ENCODE measurements at regions not wholly inside any gene's neighbourhood (a gene's known extent, or its start where the extent isn't known, plus 50 kb on each side); places are given as distances from the start of the nearest gene placed in this dataset.

DNA sequence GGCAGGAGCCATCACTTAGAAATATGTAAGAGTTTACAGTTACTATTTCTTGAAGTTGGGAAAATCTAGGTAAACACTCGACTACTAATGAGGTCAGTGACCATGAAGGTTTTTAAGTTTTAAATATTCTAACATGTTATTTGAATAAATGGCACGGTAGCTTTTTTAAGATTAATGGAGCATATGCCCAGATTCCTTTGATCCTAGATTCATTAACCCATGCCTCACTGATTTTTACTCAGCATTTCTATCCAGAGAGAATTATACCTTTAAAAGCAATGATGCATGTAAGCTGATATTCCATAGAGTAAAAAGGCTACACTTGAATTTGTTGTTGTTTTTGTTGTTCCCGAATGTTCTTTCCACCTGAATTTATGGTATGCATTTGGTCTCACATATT, 541.4 kb downstream of the DACH1 start:
- Histone ChIP-seq H3K36me3 (ENCODE audit: control insufficient read depth in 2 of 2, extremely low read depth in 1 of 2, insufficient read depth in 2 of 2, low read length in 2 of 2) (no peaks in the 10 kb centered on the region), H3K79me2 (ENCODE audit: control insufficient read depth, insufficient read depth, low read length) (no peaks in the 10 kb centered on the region), H2AFZ (ENCODE audit: control insufficient read depth, low read length) (no peak overlapping the region), H3K9ac (ENCODE audit: control insufficient read depth, extremely low read depth, insufficient read depth, low read length) (no peak overlapping the region), H3K4me1 (ENCODE audit: control insufficient read depth, extremely low read depth, insufficient read depth, low read length) (no peaks in the 10 kb centered on the region), H3K9me3 (ENCODE audit: control insufficient read depth, low read depth, low read length) (no peaks in the 10 kb centered on the region), H3K27me3 (ENCODE audit: control insufficient read depth, extremely low read depth, insufficient read depth, low read length) (no peaks in the 10 kb centered on the region), H3K4me3 (ENCODE audit: control insufficient read depth in 2 of 3, extremely low read depth in 1 of 3, insufficient read depth in 2 of 3, low read depth in 1 of 3, low read length in 3 of 3) (no peak overlapping the region), H3K9me1 (ENCODE audit: control insufficient read depth, extremely low read depth, insufficient read depth, low read length) (no peaks in the 10 kb centered on the region), H4K20me1 (ENCODE audit: control insufficient read depth, extremely low read depth, insufficient read depth, low read length) (no peaks in the 10 kb centered on the region), H3K4me2 (ENCODE audit: control insufficient read depth, extremely low read depth, insufficient read depth, low read depth, low read length) (no peak overlapping the region), H3K27ac (ENCODE audit: control insufficient read depth, insufficient read depth, low read length) (no peak overlapping the region)
- dilution Hi-C loops (cut with MboI; ENCODE audit: extremely low pct_ligation_motif_present, low sequenced_read_pairs): no loop called here
- FAIRE-seq (no peak), DNase-seq (ENCODE audit: low read depth, low spot score) (no peak)
- no peak for TF ChIP-seq EZH2 (IDR thresholded peaks at IDR 0.05; ENCODE audit: low read length)
- TF ChIP-seq, protein P1, sequence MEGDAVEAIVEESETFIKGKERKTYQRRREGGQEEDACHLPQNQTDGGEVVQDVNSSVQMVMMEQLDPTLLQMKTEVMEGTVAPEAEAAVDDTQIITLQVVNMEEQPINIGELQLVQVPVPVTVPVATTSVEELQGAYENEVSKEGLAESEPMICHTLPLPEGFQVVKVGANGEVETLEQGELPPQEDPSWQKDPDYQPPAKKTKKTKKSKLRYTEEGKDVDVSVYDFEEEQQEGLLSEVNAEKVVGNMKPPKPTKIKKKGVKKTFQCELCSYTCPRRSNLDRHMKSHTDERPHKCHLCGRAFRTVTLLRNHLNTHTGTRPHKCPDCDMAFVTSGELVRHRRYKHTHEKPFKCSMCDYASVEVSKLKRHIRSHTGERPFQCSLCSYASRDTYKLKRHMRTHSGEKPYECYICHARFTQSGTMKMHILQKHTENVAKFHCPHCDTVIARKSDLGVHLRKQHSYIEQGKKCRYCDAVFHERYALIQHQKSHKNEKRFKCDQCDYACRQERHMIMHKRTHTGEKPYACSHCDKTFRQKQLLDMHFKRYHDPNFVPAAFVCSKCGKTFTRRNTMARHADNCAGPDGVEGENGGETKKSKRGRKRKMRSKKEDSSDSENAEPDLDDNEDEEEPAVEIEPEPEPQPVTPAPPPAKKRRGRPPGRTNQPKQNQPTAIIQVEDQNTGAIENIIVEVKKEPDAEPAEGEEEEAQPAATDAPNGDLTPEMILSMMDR (optimal IDR thresholded peaks at IDR 0.05 in 1 of 3, IDR thresholded peaks at IDR 0.05 in 1 of 3, conservative IDR thresholded peaks at IDR 0.05 in 1 of 3; ENCODE audit: extremely low read depth in 1 of 3, insufficient read depth in 2 of 3, low read length in 3 of 3): no peak

DNA sequence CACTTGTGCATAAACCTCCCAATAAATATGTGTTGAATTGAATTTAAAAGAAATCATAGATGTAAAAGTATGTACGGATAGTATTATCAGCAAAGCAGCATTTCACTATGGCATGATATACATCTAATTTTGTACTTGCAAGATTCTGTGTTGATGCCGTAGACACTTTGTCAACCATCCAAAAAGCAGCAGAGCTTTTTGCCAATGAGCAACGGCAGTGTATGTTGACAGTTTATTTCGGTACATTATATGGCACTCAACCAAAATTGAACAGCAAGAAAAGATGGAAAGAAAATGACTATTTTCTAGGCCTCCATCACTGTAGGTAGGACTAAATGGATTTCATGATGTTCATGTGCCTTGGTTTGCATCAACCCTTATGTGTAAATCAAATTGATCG, 543.7 kb downstream of the DACH1 start:
- no peaks in the 10 kb centered on the region for H3K27me3 ChIP-seq (ENCODE audit: control insufficient read depth, extremely low read depth, insufficient read depth, low read length)
- dilution Hi-C loops (cut with MboI; ENCODE audit: extremely low pct_ligation_motif_present, low sequenced_read_pairs): no loop called here

More for the DNA sequence above, 543.7 kb downstream of the DACH1 start:
- Histone ChIP-seq H3K4me1 (ENCODE audit: control insufficient read depth, extremely low read depth, insufficient read depth, low read length) (no peaks in the 10 kb centered on the region), H3K27ac (ENCODE audit: control insufficient read depth, insufficient read depth, low read length) (no peak overlapping the region), H3K79me2 (ENCODE audit: control insufficient read depth, insufficient read depth, low read length) (no peaks in the 10 kb centered on the region), H3K4me3 (ENCODE audit: control insufficient read depth in 2 of 3, extremely low read depth in 1 of 3, insufficient read depth in 2 of 3, low read depth in 1 of 3, low read length in 3 of 3) (no peak overlapping the region), H3K4me2 (ENCODE audit: control insufficient read depth, extremely low read depth, insufficient read depth, low read depth, low read length) (no peak overlapping the region), H3K36me3 (ENCODE audit: control insufficient read depth in 2 of 2, extremely low read depth in 1 of 2, insufficient read depth in 2 of 2, low read length in 2 of 2) (no peaks in the 10 kb centered on the region), H2AFZ (ENCODE audit: control insufficient read depth, low read length) (no peak overlapping the region), H3K9ac (ENCODE audit: control insufficient read depth, extremely low read depth, insufficient read depth, low read length) (no peak overlapping the region), H3K9me3 (ENCODE audit: control insufficient read depth, low read depth, low read length) (no peaks in the 10 kb centered on the region), H4K20me1 (ENCODE audit: control insufficient read depth, extremely low read depth, insufficient read depth, low read length) (no peaks in the 10 kb centered on the region), H3K9me1 (ENCODE audit: control insufficient read depth, extremely low read depth, insufficient read depth, low read length) (no peaks in the 10 kb centered on the region)
- FAIRE-seq (no peak), DNase-seq (ENCODE audit: low read depth, low spot score) (no peak)
- TF ChIP-seq, protein P1 (optimal IDR thresholded peaks at IDR 0.05 in 1 of 3, IDR thresholded peaks at IDR 0.05 in 1 of 3, conservative IDR thresholded peaks at IDR 0.05 in 1 of 3; ENCODE audit: extremely low read depth in 1 of 3, insufficient read depth in 2 of 3, low read length in 3 of 3): no peak
- TF ChIP-seq EZH2 (IDR thresholded peaks at IDR 0.05; ENCODE audit: low read length): no peak
